GM12865 (cell line): ENCODE measurements at regions not wholly inside any gene's neighbourhood (a gene's known extent, or its start where the extent isn't known, plus 50 kb on each side); places are given as distances from the start of the nearest gene placed in this dataset.

Source experiments
- DNase-seq: peaks from one replicate; pipeline ENCODE4 v3.0.0; 2010; ENCODE audit warnings: low read depth
- H3K4me3 ChIP-seq: 2 replicates; pipeline ENCODE4 v1.5.1; 2011; ENCODE audit warnings: mild to moderate bottlenecking, low read depth, low read length, control low read depth
- CTCF ChIP-seq: IDR thresholded peaks from 2 replicates; pipeline ENCODE4 v1.5.1; 2011; ENCODE audit warnings: low read length, control low read depth, low read depth, inconsistent platforms; ENCODE audit not compliant: insufficient read depth; ENCODE audit errors: missing control alignments

- no peak for TF ChIP-seq CTCF
- H3K4me3 ChIP-seq: no peak overlapping the region
- no peak for DNase-seq
Measured at GRCh38 chr2:59693231-59693959, 860.1 kb downstream of the BCL11A start.

DNA sequence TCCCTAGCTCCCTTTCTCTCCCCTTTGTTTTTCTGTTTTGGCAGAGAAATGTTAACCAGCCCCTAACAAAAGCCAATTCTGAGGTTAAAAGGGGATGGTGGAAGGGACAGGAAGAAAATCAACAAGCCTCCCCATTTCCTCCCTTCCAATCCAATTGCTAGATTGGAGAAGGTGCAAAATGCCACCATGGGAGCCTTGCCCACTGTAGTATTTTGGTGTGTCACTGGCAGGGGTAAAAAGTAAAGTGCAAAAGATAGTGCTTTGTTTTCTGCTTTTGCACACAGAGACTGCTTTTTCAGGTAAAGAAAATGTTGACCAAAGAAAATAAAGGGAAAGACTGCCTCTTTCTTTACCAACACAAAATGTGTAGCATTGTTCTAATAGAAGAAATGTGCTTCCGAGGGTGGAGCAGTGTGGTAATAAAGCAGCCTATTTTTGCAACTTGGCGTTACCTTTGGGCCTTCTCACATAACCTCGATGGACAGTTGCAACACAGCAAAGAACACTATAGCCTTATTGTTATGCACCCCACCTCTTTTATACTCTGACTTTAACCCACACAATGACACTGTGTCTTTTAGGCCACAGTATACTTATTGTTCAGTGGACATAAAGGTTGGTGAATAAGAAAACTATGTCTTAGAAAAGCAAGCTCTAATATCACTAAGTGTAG lies 861.8 kb downstream of the BCL11A start:
- no peak for TF ChIP-seq CTCF
- H3K4me3 ChIP-seq: no peak overlapping the region
- DNase-seq: no peak

GRCh38 chr2:59690849-59691248 lies 862.6 kb downstream of the BCL11A start:
- TF ChIP-seq CTCF: no peak
- no peak overlapping the region for H3K4me3 ChIP-seq
- no peak for DNase-seq

DNA sequence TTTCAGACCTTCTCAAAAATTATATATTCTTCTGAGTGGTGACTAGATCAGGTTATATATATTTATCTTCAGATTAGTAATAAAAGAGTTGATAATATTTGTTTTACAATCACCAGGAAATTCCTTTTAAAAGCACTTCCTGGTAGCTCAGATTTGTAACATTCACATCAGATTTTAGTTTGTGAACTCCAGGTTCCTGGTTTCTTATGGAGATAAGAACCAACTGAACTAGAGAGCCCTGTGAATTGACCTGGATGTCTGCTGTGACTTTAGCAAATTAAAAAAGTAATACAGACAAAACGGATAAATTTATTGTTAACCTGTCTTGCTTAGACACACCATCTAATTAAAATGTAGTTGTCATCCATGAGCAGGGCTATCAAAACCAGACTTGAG lies 868.7 kb downstream of the BCL11A start:
- no peak for TF ChIP-seq CTCF
- DNase-seq: no peak
- H3K4me3 ChIP-seq: no peak overlapping the region

GRCh38 chr2:59684116-59684770 lies 869.2 kb downstream of the BCL11A start:
- no peak for DNase-seq
- TF ChIP-seq CTCF: no peak
- H3K4me3 ChIP-seq: no peak overlapping the region

- DNase-seq: no peak
- H3K4me3 ChIP-seq: no peak overlapping the region
- no peak for TF ChIP-seq CTCF
Measured at GRCh38 chr2:59680863-59681262, 872.6 kb downstream of the BCL11A start.

GRCh38 chr2:59677158-59677557 lies 876.3 kb downstream of the BCL11A start:
- no peak for TF ChIP-seq CTCF
- H3K4me3 ChIP-seq: no peak overlapping the region
- DNase-seq: no peak
